Esophagus muscularis mucosa (tissue), 4 donors: ENCODE measurements at regions not wholly inside any gene's neighbourhood (a gene's known extent, or its start where the extent isn't known, plus 50 kb on each side); places are given as distances from the start of the nearest gene placed in this dataset.
"Not testable (repeated sequence)": the region's sequence is repeated elsewhere in the genome, so short reads cannot be mapped to it uniquely, and the experiment has no call there.

Experiments
- CTCF ChIP-seq, 3 experiments: fragments of 200-600 bp in 2 of 3; fragments of 450-650 bp in 1 of 3; sonication (generic) in 2 of 3; IDR thresholded peaks; one replicate each; pipeline ENCODE4 v1.5.1; 2017 to 2019; ENCODE audit warnings: antibody characterized with exemption in 3 of 3, mild to moderate bottlenecking in 2 of 3, moderate library complexity in 1 of 3
- EP300 ChIP-seq: sonication (generic); formaldehyde crosslinking; IDR thresholded peaks from one replicate; pipeline ENCODE4 v1.6.1; 2017; ENCODE audit warnings: antibody characterized with exemption
- POLR2A ChIP-seq: fragments of 450-650 bp; IDR thresholded peaks from one replicate; pipeline ENCODE4 v1.6.1; 2017; ENCODE audit warnings: antibody characterized with exemption, moderate library complexity, mild to moderate bottlenecking, low read depth

GRCh38 chr5:163750415-163750814, 245.0 kb downstream of the MAT2B start:
- TF ChIP-seq POLR2A; CTCF (IDR thresholded peaks at IDR 0.05); EP300: not testable (repeated sequence)
